Uterus (tissue), 3 donors: ENCODE measurements at regions not wholly inside any gene's neighbourhood (a gene's known extent, or its start where the extent isn't known, plus 50 kb on each side); places are given as distances from the start of the nearest gene placed in this dataset.

ENCODE experiments used
- DNase-seq, 2 donors: peaks; one replicate each; pipeline ENCODE4 v3.0.0-alpha.2; 2019 to 2020
- H3K27ac ChIP-seq, 2 donors: fragments of 200-600 bp; sonication (generic); 1 replicate in 1 of 2; 2 replicates in 1 of 2; pipeline ENCODE4 v1.5.1; 2016 to 2018
- H3K27me3 ChIP-seq, 2 donors: fragments of 200-600 bp; sonication (generic); one replicate each; pipeline ENCODE4 v1.5.1; 2018 to 2019; ENCODE audit warnings: control low read depth in 1 of 2
- H3K36me3 ChIP-seq, 2 donors: fragments of 200-600 bp; sonication (generic); one replicate each; pipeline ENCODE4 v1.5.1; 2019; ENCODE audit warnings: control low read depth in 1 of 2
- H3K4me1 ChIP-seq, 2 donors: fragments of 200-600 bp; sonication (generic); one replicate each; pipeline ENCODE4 v1.5.1; 2018 to 2019; ENCODE audit warnings: control low read depth in 1 of 2
- H3K4me3 ChIP-seq, 2 donors: fragments of 200-600 bp; sonication (generic); 1 replicate in 1 of 2; 2 replicates in 1 of 2; pipeline ENCODE4 v1.5.1; 2018 to 2019; ENCODE audit warnings: mild to moderate bottlenecking in 1 of 2
- H3K9me3 ChIP-seq, 2 donors: fragments of 200-600 bp; sonication (generic); one replicate each; pipeline ENCODE4 v1.5.1; 2019; ENCODE audit warnings: control low read depth in 1 of 2
- CTCF ChIP-seq, 4 experiments: fragments of 200-600 bp in 2 of 4; fragments of 450-650 bp in 2 of 4; sonication (generic) in 2 of 4; IDR thresholded peaks; one replicate each; pipeline ENCODE4 v1.5.1; 2016 to 2019; ENCODE audit warnings: antibody characterized with exemption in 4 of 4, mild to moderate bottlenecking in 2 of 4, moderate library complexity in 1 of 4
- POLR2A ChIP-seq, 2 donors: fragments of 450-650 bp; IDR thresholded peaks; one replicate each; pipeline ENCODE4 v1.6.1; 2016; ENCODE audit warnings: antibody characterized with exemption in 2 of 2, mild to moderate bottlenecking in 1 of 2, moderate library complexity in 1 of 2
- intact Hi-C: fragments of 100-400 bp; cut with DNase I; formaldehyde crosslinking; loops from one replicate; pipeline ENCODE4 v1.15.1; 2023; ENCODE audit warnings: low total_unique reads
- donor health status: DM: yes; HTN: yes; CAD: no.

GRCh38 chr14:30084811-30085210, 157.2 kb upstream of the PRKD1 start:
- H3K4me1 ChIP-seq, result no peaks in the 10 kb centered on the region
- no peak overlapping the region for H3K4me3 ChIP-seq
- no peak overlapping the region for H3K27ac ChIP-seq
- no peak for DNase-seq
- no peaks in the 10 kb centered on the region for H3K9me3 ChIP-seq
- no peak for TF ChIP-seq POLR2A (IDR thresholded peaks at IDR 0.05)
- TF ChIP-seq CTCF (IDR thresholded peaks at IDR 0.05), result no peak
- H3K36me3 ChIP-seq, result no peaks in the 10 kb centered on the region
- intact Hi-C loops, result no loop called here
- H3K27me3 ChIP-seq, result no peaks in the 10 kb centered on the region

GRCh38 chr14:30085943-30086342, 158.3 kb upstream of the PRKD1 start:
- no peaks in the 10 kb centered on the region for H3K4me1 ChIP-seq
- intact Hi-C loops, result no loop called here

GRCh38 chr14:30088620-30089019, 161.0 kb upstream of the PRKD1 start:
- Histone ChIP-seq H3K4me1 (no peaks in the 10 kb centered on the region), H3K27me3 (no peaks in the 10 kb centered on the region), H3K36me3 (no peaks in the 10 kb centered on the region), H3K4me3 (no peak overlapping the region), H3K27ac (no peak overlapping the region), H3K9me3 (no peaks in the 10 kb centered on the region)
- DNase-seq, result no peak
- TF ChIP-seq CTCF (IDR thresholded peaks at IDR 0.05) (no peak), POLR2A (IDR thresholded peaks at IDR 0.05) (no peak)
- intact Hi-C loops, result no loop called here

More at GRCh38 chr14:30085943-30086342, 158.3 kb upstream of the PRKD1 start:
- no peaks in the 10 kb centered on the region for H3K27me3 ChIP-seq
- no peak overlapping the region for H3K4me3 ChIP-seq
- H3K9me3 ChIP-seq, result no peaks in the 10 kb centered on the region
- H3K27ac ChIP-seq, result no peak overlapping the region
- no peak for DNase-seq
- H3K36me3 ChIP-seq, result no peaks in the 10 kb centered on the region
- no peak for TF ChIP-seq CTCF (IDR thresholded peaks at IDR 0.05)
- no peak for TF ChIP-seq POLR2A (IDR thresholded peaks at IDR 0.05)

- no peaks in the 10 kb centered on the region for H3K9me3 ChIP-seq
- H3K27ac ChIP-seq, result no peak overlapping the region
- intact Hi-C loops, result no loop called here
- no peak for TF ChIP-seq CTCF (IDR thresholded peaks at IDR 0.05)
- TF ChIP-seq POLR2A (IDR thresholded peaks at IDR 0.05), result no peak
- H3K36me3 ChIP-seq, result no peaks in the 10 kb centered on the region
- H3K4me1 ChIP-seq, result no peaks in the 10 kb centered on the region
- no peaks in the 10 kb centered on the region for H3K27me3 ChIP-seq
- DNase-seq, result no peak
- H3K4me3 ChIP-seq, result no peak overlapping the region
These were observed 181.5 kb upstream of the PRKD1 start for GRCh38 chr14:30108975-30109700.

- no peak for TF ChIP-seq CTCF (IDR thresholded peaks at IDR 0.05)
- TF ChIP-seq POLR2A (IDR thresholded peaks at IDR 0.05), result no peak
- Histone ChIP-seq H3K27me3 (no peaks in the 10 kb centered on the region), H3K4me3 (no peak overlapping the region), H3K4me1 (no peaks in the 10 kb centered on the region), H3K27ac (no peak overlapping the region), H3K36me3 (no peaks in the 10 kb centered on the region), H3K9me3 (no peaks in the 10 kb centered on the region)
- intact Hi-C loops, result no loop called here
- DNase-seq, result no peak
These were observed 186.4 kb upstream of the PRKD1 start for GRCh38 chr14:30114051-30114450.
